ENCODE measurements at regions not wholly inside any gene's neighbourhood (a gene's known extent, or its start where the extent isn't known, plus 50 kb on each side); places are given as distances from the start of the nearest gene placed in this dataset.

DNA sequence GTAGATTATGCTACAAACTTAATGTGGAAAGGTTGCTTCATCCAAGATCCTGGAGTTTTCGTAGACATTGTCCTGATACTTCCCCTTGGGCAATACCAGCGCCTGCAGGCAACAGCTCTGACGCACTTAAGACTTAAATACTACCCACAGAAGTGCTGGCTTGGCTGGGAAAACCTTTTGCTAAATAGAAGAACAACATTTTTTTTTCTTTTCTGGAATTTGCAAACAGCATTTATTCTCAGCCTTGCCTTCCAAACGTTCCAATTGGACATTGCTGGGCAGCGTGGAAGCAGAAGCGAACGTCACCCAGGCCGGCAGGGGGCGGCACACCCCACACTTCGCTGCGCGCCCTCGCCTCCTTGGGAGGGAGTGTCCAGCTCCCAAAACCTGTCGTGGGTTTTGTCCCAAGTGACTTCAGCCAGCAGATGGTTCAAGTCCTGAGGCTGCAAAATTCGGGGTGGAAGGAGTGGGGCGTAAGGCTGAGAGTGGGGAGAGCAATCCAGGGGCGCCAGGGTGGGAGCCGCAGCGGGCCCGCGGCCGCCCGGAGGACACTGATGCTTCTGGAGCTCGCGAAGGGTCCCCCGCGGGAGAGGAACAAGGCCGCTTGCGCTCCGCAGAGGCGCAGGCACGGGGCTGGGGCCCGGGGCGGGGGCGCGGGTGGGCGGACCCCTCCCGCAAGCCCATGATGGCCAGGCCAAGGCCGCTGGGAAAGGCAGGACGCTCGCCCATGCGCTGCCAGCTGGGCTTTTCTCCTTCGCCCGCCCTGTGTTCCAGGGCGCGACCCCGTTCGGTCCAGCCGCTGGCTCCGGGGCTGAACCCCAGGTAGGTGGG is 60.8 kb upstream of the MAP3K4 start:
- Mint-ChIP-seq H3K4me1 (peaks cover 11% of the 10 kb centered on the region), H3K27ac (no peak overlapping the region), H3K36me3 (no peaks in the 10 kb centered on the region), H3K9me3 (no peaks in the 10 kb centered on the region), H3K4me3 (peak overlapping the region; percentile 80), H3K27me3 (ENCODE audit: low read depth) (peaks cover 5% of the 10 kb centered on the region)
- TF ChIP-seq, protein P1, sequence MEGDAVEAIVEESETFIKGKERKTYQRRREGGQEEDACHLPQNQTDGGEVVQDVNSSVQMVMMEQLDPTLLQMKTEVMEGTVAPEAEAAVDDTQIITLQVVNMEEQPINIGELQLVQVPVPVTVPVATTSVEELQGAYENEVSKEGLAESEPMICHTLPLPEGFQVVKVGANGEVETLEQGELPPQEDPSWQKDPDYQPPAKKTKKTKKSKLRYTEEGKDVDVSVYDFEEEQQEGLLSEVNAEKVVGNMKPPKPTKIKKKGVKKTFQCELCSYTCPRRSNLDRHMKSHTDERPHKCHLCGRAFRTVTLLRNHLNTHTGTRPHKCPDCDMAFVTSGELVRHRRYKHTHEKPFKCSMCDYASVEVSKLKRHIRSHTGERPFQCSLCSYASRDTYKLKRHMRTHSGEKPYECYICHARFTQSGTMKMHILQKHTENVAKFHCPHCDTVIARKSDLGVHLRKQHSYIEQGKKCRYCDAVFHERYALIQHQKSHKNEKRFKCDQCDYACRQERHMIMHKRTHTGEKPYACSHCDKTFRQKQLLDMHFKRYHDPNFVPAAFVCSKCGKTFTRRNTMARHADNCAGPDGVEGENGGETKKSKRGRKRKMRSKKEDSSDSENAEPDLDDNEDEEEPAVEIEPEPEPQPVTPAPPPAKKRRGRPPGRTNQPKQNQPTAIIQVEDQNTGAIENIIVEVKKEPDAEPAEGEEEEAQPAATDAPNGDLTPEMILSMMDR (IDR thresholded peaks at IDR 0.05; ENCODE audit: unreplicated experiment): peak; percentile 95
- DNase-seq (ENCODE audit: low spot score in 2 of 2, unreplicated experiment in 2 of 2): peak; percentile 72 to 91

DNA sequence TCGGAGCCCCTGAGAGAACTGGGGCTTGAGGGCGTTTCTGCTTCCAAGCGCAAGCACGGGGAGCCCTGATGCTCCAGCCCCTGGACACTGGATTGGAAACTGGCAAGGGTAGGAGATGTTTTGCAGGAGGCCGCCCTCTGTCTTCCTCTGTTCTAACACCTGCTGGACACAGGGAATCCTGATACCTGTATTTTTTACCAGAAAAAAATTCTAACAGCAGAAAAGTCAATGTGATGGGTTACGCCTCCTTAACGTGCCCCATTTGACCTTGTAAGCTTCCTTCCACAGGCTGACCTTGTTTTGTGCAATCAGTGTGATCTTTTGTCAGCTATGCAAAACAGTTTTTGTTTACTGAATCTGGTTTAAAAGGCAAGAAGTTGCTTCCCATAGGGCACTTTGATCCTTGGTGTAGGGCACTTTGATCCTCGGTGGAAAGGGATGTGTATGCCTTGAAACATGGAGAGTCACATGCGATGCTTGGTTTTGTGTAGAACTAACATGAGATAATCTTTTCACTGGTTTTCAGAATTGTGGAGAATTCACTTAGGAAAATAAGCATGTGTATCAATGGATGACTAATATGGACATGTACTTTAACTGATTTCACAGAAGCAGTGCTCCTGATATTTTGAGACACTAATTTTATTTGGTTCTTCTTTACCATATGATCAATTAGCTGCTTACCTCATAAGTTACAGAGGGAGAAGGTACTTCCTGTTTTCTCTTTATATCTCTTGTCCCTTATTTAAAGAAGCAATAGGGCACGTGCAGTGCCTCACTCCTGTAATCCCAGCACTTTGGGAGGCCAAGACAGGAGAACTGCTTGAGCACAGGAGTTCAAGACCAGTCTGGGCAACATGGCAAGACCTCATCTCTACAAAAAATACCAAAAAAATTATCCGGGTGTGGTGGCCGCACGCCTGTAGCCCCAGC is 59.9 kb upstream of the MAP3K4 start:
- no peak for DNase-seq (ENCODE audit: low spot score in 2 of 2, unreplicated experiment in 2 of 2)
- Mint-ChIP-seq H3K36me3 (no peaks in the 10 kb centered on the region), H3K27ac (no peak overlapping the region), H3K27me3 (ENCODE audit: low read depth) (peaks cover 5% of the 10 kb centered on the region), H3K4me1 (peaks cover 11% of the 10 kb centered on the region), H3K9me3 (peaks cover 7% of the 10 kb centered on the region), H3K4me3 (peak overlapping the region; percentile 51)
- TF ChIP-seq, protein P1 (IDR thresholded peaks at IDR 0.05; ENCODE audit: unreplicated experiment): no peak

DNA sequence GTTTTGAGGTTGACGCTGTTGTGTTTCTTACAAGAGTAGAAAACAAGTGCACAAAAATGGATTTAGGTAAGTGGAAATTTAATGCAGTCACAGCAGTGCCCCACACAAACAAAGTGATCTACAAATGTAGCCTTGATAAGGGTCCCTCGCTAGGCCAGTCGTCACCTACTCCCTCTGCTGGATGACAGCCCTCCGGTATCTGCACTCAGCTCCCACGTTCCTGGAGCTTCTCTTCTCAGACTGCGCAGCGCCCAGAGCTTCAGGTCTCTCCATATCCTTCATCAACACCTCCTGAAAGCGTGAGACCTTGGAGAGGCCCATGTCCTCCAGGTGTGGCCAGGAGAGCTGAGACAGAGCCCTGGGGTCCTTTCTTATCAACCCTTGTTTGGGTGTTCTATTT is 58.3 kb upstream of the MAP3K4 start:
- no peak for DNase-seq (ENCODE audit: low spot score in 2 of 2, unreplicated experiment in 2 of 2)
- Mint-ChIP-seq H3K4me1 (peaks cover 6% of the 10 kb centered on the region), H3K9me3 (peaks cover 14% of the 10 kb centered on the region), H3K27ac (no peak overlapping the region), H3K4me3 (no peak overlapping the region), H3K27me3 (ENCODE audit: low read depth) (peaks cover 5% of the 10 kb centered on the region), H3K36me3 (no peaks in the 10 kb centered on the region)
- TF ChIP-seq, protein P1 (IDR thresholded peaks at IDR 0.05; ENCODE audit: unreplicated experiment): no peak

DNA sequence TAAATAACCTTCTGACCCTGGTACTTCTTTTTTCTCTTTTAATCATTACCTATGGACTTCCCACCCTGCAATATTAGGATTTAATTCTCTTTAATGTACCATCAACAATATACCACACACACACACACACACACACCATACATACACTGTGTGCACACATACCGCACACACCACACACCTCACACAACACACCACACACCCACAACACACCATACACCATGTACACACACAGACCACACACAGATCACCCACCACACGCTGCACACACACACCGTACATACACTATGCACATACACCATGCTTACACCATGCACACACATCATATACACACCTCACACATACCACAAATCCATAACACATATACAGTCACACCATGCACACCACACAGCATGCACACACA is 57.4 kb upstream of the MAP3K4 start:
- Mint-ChIP-seq H3K4me1 (peaks cover 6% of the 10 kb centered on the region), H3K9me3 (peaks cover 14% of the 10 kb centered on the region), H3K4me3 (no peak overlapping the region), H3K27ac (no peak overlapping the region), H3K27me3 (ENCODE audit: low read depth) (peaks cover 5% of the 10 kb centered on the region), H3K36me3 (no peaks in the 10 kb centered on the region)
- DNase-seq (ENCODE audit: low spot score in 2 of 2, unreplicated experiment in 2 of 2): no peak
- TF ChIP-seq, protein P1 (IDR thresholded peaks at IDR 0.05; ENCODE audit: unreplicated experiment): no peak

DNA sequence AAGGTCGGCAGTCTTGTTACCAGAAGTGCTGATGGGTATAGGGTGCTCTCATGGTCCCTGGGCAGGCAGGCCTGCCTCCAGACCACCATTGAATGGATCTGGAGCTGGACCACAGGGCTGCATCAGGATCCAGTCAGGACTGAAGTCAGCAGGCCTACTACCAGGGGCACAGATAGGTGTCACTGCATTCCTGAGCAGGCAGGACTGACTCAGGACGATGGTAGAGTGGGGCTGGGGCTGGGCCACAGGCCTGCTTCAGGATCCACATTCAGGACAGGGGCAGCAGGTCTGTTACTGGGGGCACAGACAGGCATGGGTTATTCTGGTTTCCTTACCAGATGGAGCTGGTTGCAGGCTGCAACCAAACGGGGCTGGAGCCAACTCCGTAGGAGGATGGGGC is 51.4 kb upstream of the MAP3K4 start:
- Mint-ChIP-seq H3K27ac (no peak overlapping the region), H3K4me3 (no peak overlapping the region), H3K9me3 (peaks cover 14% of the 10 kb centered on the region), H3K4me1 (no peaks in the 10 kb centered on the region), H3K36me3 (no peaks in the 10 kb centered on the region), H3K27me3 (ENCODE audit: low read depth) (no peaks in the 10 kb centered on the region)
- DNase-seq (ENCODE audit: low spot score in 2 of 2, unreplicated experiment in 2 of 2): no peak
- TF ChIP-seq, protein P1 (IDR thresholded peaks at IDR 0.05; ENCODE audit: unreplicated experiment): no peak

Measured in mesothelial cell of epicardium (in vitro differentiated cells).